NT2/D1 (cell line): ENCODE measurements at regions not wholly inside any gene's neighbourhood (a gene's known extent, or its start where the extent isn't known, plus 50 kb on each side); places are given as distances from the start of the nearest gene placed in this dataset.

Experiments
- DNase-seq: peaks from one replicate; pipeline ENCODE4 v3.0.0-alpha.2; 2011; ENCODE audit warnings: low read depth, low spot score
- H3K27me3 ChIP-seq: 2 replicates; pipeline ENCODE4 v1.6.0; 2011; ENCODE audit warnings: mild to moderate bottlenecking; ENCODE audit not compliant: insufficient read length, insufficient read depth
- H3K36me3 ChIP-seq: 2 replicates; pipeline ENCODE4 v1.6.1; 2011; ENCODE audit warnings: mild to moderate bottlenecking, low read length, mixed read lengths; ENCODE audit not compliant: insufficient read depth, insufficient read length
- H3K4me1 ChIP-seq: 2 replicates; pipeline ENCODE4 v1.5.1; 2011; ENCODE audit not compliant: insufficient read depth, insufficient read length
- H3K4me3 ChIP-seq: 2 replicates; pipeline ENCODE4 v1.5.1; 2011; ENCODE audit warnings: low read depth; ENCODE audit not compliant: insufficient read length
- H3K9ac ChIP-seq: 2 replicates; pipeline ENCODE4 v1.6.0; 2011; ENCODE audit warnings: low read depth; ENCODE audit not compliant: insufficient read length
- H3K9me3 ChIP-seq: 2 replicates; pipeline ENCODE4 v1.5.1; 2011; ENCODE audit warnings: mild to moderate bottlenecking, low read length; ENCODE audit not compliant: insufficient read depth
- SUZ12 ChIP-seq: IDR thresholded peaks from 2 replicates; pipeline ENCODE4 v1.6.1; 2011; ENCODE audit not compliant: insufficient read length, insufficient read depth; ENCODE audit errors: extremely low read depth
- YY1 ChIP-seq: IDR thresholded peaks from 2 replicates; pipeline ENCODE4 v1.6.1; 2011; ENCODE audit not compliant: insufficient read length, insufficient read depth
- ZNF274 ChIP-seq: IDR thresholded peaks from 2 replicates; pipeline ENCODE4 v1.6.1; 2011; ENCODE audit warnings: mild to moderate bottlenecking, low read depth, low read length

GRCh38 chr3:43783987-43784639 is 93.4 kb downstream of the ABHD5 start:
- H3K36me3 ChIP-seq, result no peaks in the 10 kb centered on the region
- no peaks in the 10 kb centered on the region for H3K27me3 ChIP-seq
- no peak overlapping the region for H3K4me3 ChIP-seq
- DNase-seq, result no peak
- peaks cover 13% of the 10 kb centered on the region; the same call in 1 of the 2 replicates for H3K9me3 ChIP-seq
- no peaks in the 10 kb centered on the region for H3K4me1 ChIP-seq
- TF ChIP-seq ZNF274 (no peak), YY1 (no peak), SUZ12 (no peak)
- no peak overlapping the region for H3K9ac ChIP-seq

- Histone ChIP-seq H3K4me1 (no peaks in the 10 kb centered on the region), H3K27me3 (no peaks in the 10 kb centered on the region), H3K4me3 (no peak overlapping the region), H3K36me3 (no peaks in the 10 kb centered on the region), H3K9ac (no peak overlapping the region), H3K9me3 (peaks cover 8% of the 10 kb centered on the region; the same call in 1 of the 2 replicates)
- DNase-seq, result no peak
- TF ChIP-seq SUZ12 (no peak), YY1 (no peak), ZNF274 (no peak)
Observed at GRCh38 chr3:43784640-43785011, 93.9 kb downstream of the ABHD5 start.

GRCh38 chr3:43785551-43785950 is 94.8 kb downstream of the ABHD5 start:
- Histone ChIP-seq H3K9ac (no peak overlapping the region), H3K36me3 (no peaks in the 10 kb centered on the region), H3K4me1 (no peaks in the 10 kb centered on the region), H3K4me3 (no peak overlapping the region), H3K27me3 (no peaks in the 10 kb centered on the region), H3K9me3 (peaks cover 5% of the 10 kb centered on the region; the same call in 1 of the 2 replicates)
- no peak for DNase-seq
- TF ChIP-seq ZNF274 (no peak), SUZ12 (no peak)

GRCh38 chr3:43786102-43786501 is 95.4 kb downstream of the ABHD5 start:
- TF ChIP-seq SUZ12 (no peak), ZNF274 (no peak), YY1 (no peak)
- Histone ChIP-seq H3K27me3 (no peaks in the 10 kb centered on the region), H3K9me3 (peaks cover 5% of the 10 kb centered on the region; the same call in 1 of the 2 replicates), H3K4me1 (no peaks in the 10 kb centered on the region), H3K9ac (no peak overlapping the region), H3K36me3 (no peaks in the 10 kb centered on the region), H3K4me3 (no peak overlapping the region)
- no peak for DNase-seq

GRCh38 chr3:43786526-43787305 is 96.0 kb downstream of the ABHD5 start:
- no peak overlapping the region for H3K9ac ChIP-seq

GRCh38 chr3:43787330-43787729 is 96.6 kb downstream of the ABHD5 start:
- H3K27me3 ChIP-seq, result no peaks in the 10 kb centered on the region
- H3K9ac ChIP-seq, result no peak overlapping the region
- H3K4me1 ChIP-seq, result no peaks in the 10 kb centered on the region
- no peaks in the 10 kb centered on the region for H3K36me3 ChIP-seq
- DNase-seq, result no peak
- H3K9me3 ChIP-seq, result peaks cover 5% of the 10 kb centered on the region; the same call in 1 of the 2 replicates
- no peak overlapping the region for H3K4me3 ChIP-seq
- TF ChIP-seq YY1 (no peak), ZNF274 (no peak), SUZ12 (no peak)

More at GRCh38 chr3:43786526-43787305, 96.0 kb downstream of the ABHD5 start:
- TF ChIP-seq ZNF274 (no peak), SUZ12 (no peak), YY1 (no peak)
- no peaks in the 10 kb centered on the region for H3K4me1 ChIP-seq
- no peaks in the 10 kb centered on the region for H3K36me3 ChIP-seq
- no peak for DNase-seq
- no peaks in the 10 kb centered on the region for H3K27me3 ChIP-seq
- no peak overlapping the region for H3K4me3 ChIP-seq
- peaks cover 5% of the 10 kb centered on the region; the same call in 1 of the 2 replicates for H3K9me3 ChIP-seq

- Histone ChIP-seq H3K9ac (no peak overlapping the region), H3K4me1 (no peaks in the 10 kb centered on the region), H3K4me3 (no peak overlapping the region), H3K27me3 (no peaks in the 10 kb centered on the region), H3K36me3 (no peaks in the 10 kb centered on the region), H3K9me3 (peaks cover 5% of the 10 kb centered on the region; the same call in 1 of the 2 replicates)
- no peak for DNase-seq
- no peak for TF ChIP-seq SUZ12
- no peak for TF ChIP-seq YY1
- TF ChIP-seq ZNF274, result no peak
Observed at GRCh38 chr3:43789028-43789427, 98.3 kb downstream of the ABHD5 start.
